Liver (tissue), 3 donors: ENCODE measurements at regions not wholly inside any gene's neighbourhood (a gene's known extent, or its start where the extent isn't known, plus 50 kb on each side); places are given as distances from the start of the nearest gene placed in this dataset.

Source experiments
- ATF3 ChIP-seq: IDR thresholded peaks from 2 replicates; pipeline ENCODE4 v1.6.1; 2016; ENCODE audit warnings: antibody characterized with exemption
- CTCF ChIP-seq: fragments of 150-350 bp; IDR thresholded peaks from 2 replicates; pipeline ENCODE4 v1.5.1; 2017; ENCODE audit warnings: improper control_type of control experiment, low read depth, low read length; ENCODE audit not compliant: missing input control
- FOXA1 ChIP-seq: IDR thresholded peaks from 2 replicates; pipeline ENCODE4 v1.6.1; 2016; ENCODE audit warnings: antibody characterized with exemption
- GABPA ChIP-seq, 2 donors: IDR thresholded peaks in 1 of 2; conservative IDR thresholded peaks in 1 of 2; 2 replicates each; pipeline ENCODE4 v1.6.1; 2016; ENCODE audit warnings: antibody characterized with exemption in 2 of 2, mild to moderate bottlenecking in 1 of 2, moderate library complexity in 1 of 2
- HNF4A ChIP-seq, 2 donors: conservative IDR thresholded peaks; 2 replicates each; pipeline ENCODE4 v1.6.1; 2016; ENCODE audit warnings: antibody characterized with exemption in 2 of 2, mild to moderate bottlenecking in 2 of 2
- JUND ChIP-seq, 2 donors: IDR thresholded peaks; 2 replicates each; pipeline ENCODE4 v1.6.1; 2016; ENCODE audit warnings: antibody characterized with exemption in 2 of 2
- MAX ChIP-seq: IDR thresholded peaks from 2 replicates; pipeline ENCODE4 v1.6.1; 2016; ENCODE audit warnings: antibody characterized with exemption
- RAD21 ChIP-seq, 2 donors: IDR thresholded peaks; 2 replicates each; pipeline ENCODE4 v1.6.1; 2016; ENCODE audit warnings: antibody characterized with exemption in 2 of 2, mild to moderate bottlenecking in 2 of 2
- REST ChIP-seq: IDR thresholded peaks from 2 replicates; pipeline ENCODE4 v1.6.1; 2016; ENCODE audit warnings: antibody characterized with exemption, mild to moderate bottlenecking
- RXRA ChIP-seq, 2 donors: IDR thresholded peaks; 2 replicates each; pipeline ENCODE4 v1.6.1; 2017 to 2018; ENCODE audit warnings: antibody characterized with exemption in 2 of 2, mild to moderate bottlenecking in 1 of 2
- SP1 ChIP-seq: IDR thresholded peaks from 2 replicates; pipeline ENCODE4 v1.6.1; 2018; ENCODE audit warnings: antibody characterized with exemption, mild to moderate bottlenecking
- TAF1 ChIP-seq: conservative IDR thresholded peaks from 2 replicates; pipeline ENCODE4 v1.6.1; 2016; ENCODE audit warnings: antibody characterized with exemption, mild to moderate bottlenecking
- YY1 ChIP-seq: IDR thresholded peaks from 2 replicates; pipeline ENCODE4 v1.6.1; 2016; ENCODE audit warnings: antibody characterized with exemption, mild to moderate bottlenecking
- ZBTB33 ChIP-seq: IDR thresholded peaks from 2 replicates; pipeline ENCODE4 v1.6.1; 2016; ENCODE audit warnings: antibody characterized with exemption
- donor health status: healthy.
- donor health status: healthy.

GRCh38 chr6:140462076-140462452, 1087.6 kb upstream of the CITED2 start:
- TF ChIP-seq CTCF (no peak), ATF3 (no peak), JUND (IDR thresholded peaks at IDR 0.05) (no peak), SP1 (no peak), MAX (no peak), YY1 (no peak), HNF4A (conservative IDR thresholded peaks at IDR 0.05) (no peak), ZBTB33 (no peak), REST (no peak), RXRA (IDR thresholded peaks at IDR 0.05) (no peak), RAD21 (IDR thresholded peaks at IDR 0.05) (no peak), GABPA (IDR thresholded peaks at IDR 0.05 in 1 of 2, conservative IDR thresholded peaks at IDR 0.05 in 1 of 2) (no peak), TAF1 (no peak), FOXA1 (no peak)
